GM12875 (cell line): ENCODE measurements at regions not wholly inside any gene's neighbourhood (a gene's known extent, or its start where the extent isn't known, plus 50 kb on each side); places are given as distances from the start of the nearest gene placed in this dataset.

Experiments used
- H3K4me3 ChIP-seq: one replicate; pipeline ENCODE4 v1.5.1; 2011; ENCODE audit warnings: low read depth, low read length, control low read depth
- CTCF ChIP-seq: IDR thresholded peaks from 2 replicates; pipeline ENCODE4 v1.5.1; 2011; ENCODE audit warnings: low read depth, mild to moderate bottlenecking, control low read depth, inconsistent platforms, low read length, moderate library complexity, borderline replicate concordance; ENCODE audit not compliant: insufficient read depth

- TF ChIP-seq CTCF: no peak
- H3K4me3 ChIP-seq: no peak overlapping the region
These were observed 600.6 kb upstream of the PCDH10 start for GRCh38 chr4:132548463-132548862.

GRCh38 chr4:132556316-132556715 lies 592.8 kb upstream of the PCDH10 start:
- no peak for TF ChIP-seq CTCF

GRCh38 chr4:132557660-132558059 lies 591.4 kb upstream of the PCDH10 start:
- H3K4me3 ChIP-seq: no peak overlapping the region
- 0 out of 2 replicates have a peak, but pooled peaks have one; percentile 1 for TF ChIP-seq CTCF

More at GRCh38 chr4:132556316-132556715, 592.8 kb upstream of the PCDH10 start:
- no peak overlapping the region for H3K4me3 ChIP-seq

GRCh38 chr4:132564920-132565319 lies 584.2 kb upstream of the PCDH10 start:
- H3K4me3 ChIP-seq: no peak overlapping the region
- TF ChIP-seq CTCF: no peak

- TF ChIP-seq CTCF: no peak
- H3K4me3 ChIP-seq: no peak overlapping the region
These were observed 583.6 kb upstream of the PCDH10 start for GRCh38 chr4:132565542-132565941.

GRCh38 chr4:132572210-132572609 lies 576.9 kb upstream of the PCDH10 start:
- H3K4me3 ChIP-seq: no peak overlapping the region

More at GRCh38 chr4:132572210-132572609, 576.9 kb upstream of the PCDH10 start:
- no peak for TF ChIP-seq CTCF
